Small intestine (tissue), 7 donors: ENCODE measurements at regions not wholly inside any gene's neighbourhood (a gene's known extent, or its start where the extent isn't known, plus 50 kb on each side); places are given as distances from the start of the nearest gene placed in this dataset.

Experiments used
- DNase-seq, 2 donors: peaks; one replicate each; pipeline versions ENCODE4 v3.0.0 to v3.0.0-alpha.2; 2013
- FAIRE-seq: peaks from 2 replicates; lab custom pipeline; 2012; peaks lifted over from hg19 to GRCh38; lab: Jason Lieb, UNC
- H3K27ac ChIP-seq, 3 donors: one replicate each; pipeline ENCODE4 v1.5.1; 2013; ENCODE audit warnings: low read length in 2 of 3, mild to moderate bottlenecking in 2 of 3, control low read depth in 1 of 3, inconsistent platforms in 1 of 3, low read depth in 1 of 3, moderate library complexity in 1 of 3
- H3K27me3 ChIP-seq, 3 donors: one replicate each; pipeline ENCODE4 v1.6.1; 2013; ENCODE audit warnings: low read length in 3 of 3, inconsistent platforms in 1 of 3; ENCODE audit not compliant: control insufficient read depth in 3 of 3, insufficient read depth in 3 of 3
- H3K36me3 ChIP-seq, 3 donors: one replicate each; pipeline ENCODE4 v1.6.1; 2013; ENCODE audit warnings: low read length in 3 of 3, inconsistent platforms in 1 of 3, low read depth in 1 of 3, mild to moderate bottlenecking in 1 of 3, moderate library complexity in 1 of 3; ENCODE audit not compliant: control insufficient read depth in 3 of 3, insufficient read depth in 2 of 3
- H3K4me1 ChIP-seq, 3 donors: one replicate each; pipeline ENCODE4 v1.6.1; 2013; ENCODE audit warnings: low read length in 2 of 3, inconsistent platforms in 1 of 3, low read depth in 1 of 3, mild to moderate bottlenecking in 1 of 3, moderate library complexity in 1 of 3; ENCODE audit not compliant: control insufficient read depth in 3 of 3, insufficient read depth in 2 of 3
- H3K4me3 ChIP-seq, 3 donors: one replicate each; pipeline ENCODE4 v1.5.1; 2013; ENCODE audit warnings: low read length in 3 of 3, control low read depth in 1 of 3, inconsistent platforms in 1 of 3, low read depth in 1 of 3, mild to moderate bottlenecking in 1 of 3, moderate library complexity in 1 of 3
- H3K9me3 ChIP-seq, 2 donors: one replicate each; pipeline ENCODE4 v1.6.1; 2013; ENCODE audit warnings: low read depth in 1 of 2, low read length in 1 of 2; ENCODE audit not compliant: control insufficient read depth in 2 of 2, insufficient read depth in 1 of 2
- WGBS, 3 donors: extraction: QIAGEN DNeasy Blood & Tissue Kit; methylation state at CpG; one replicate each; pipeline ENCODE4 v1.1.7; 2013; 5-methylcytosine and 5-hydroxymethylcytosine counted together
- donor health status: healthy with polysubstance abuse.
- donor health status: control.
- donor health status: control.
- donor health status: Bipolar disorder and iron deficiency.
- donor health status: healthy.

DNA sequence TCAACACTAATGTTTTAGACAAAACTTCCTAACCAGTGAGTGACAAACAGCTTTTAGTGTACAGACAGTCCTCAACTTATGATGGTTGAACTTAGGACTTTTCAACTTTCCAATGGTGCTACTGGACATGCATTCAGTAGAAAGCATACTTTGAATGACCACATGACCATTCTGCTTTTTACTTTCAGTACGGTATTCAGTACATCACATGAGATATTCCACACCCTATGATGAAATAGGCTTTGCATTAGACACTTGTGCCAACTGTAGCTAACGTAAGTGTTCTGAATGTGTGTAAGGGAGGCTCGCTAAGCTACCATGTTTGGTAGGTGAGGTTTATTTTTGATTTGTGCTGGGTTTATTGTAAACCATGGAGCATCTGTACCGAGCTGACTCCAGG lies 113.7 kb downstream of the WNT7A start:
- H3K4me3 ChIP-seq: no peak overlapping the region
- H3K27ac ChIP-seq: no peak overlapping the region
- H3K27me3 ChIP-seq: peaks cover 0 to 2% (median 0%) of the 10 kb centered on the region in 3 donors
- WGBS, 3 donors: 63 to 77% (median 63%) methylated on average over 4 of the region's 4 CpGs
- peaks cover 0 to 2% of the 10 kb centered on the region in 2 donors for H3K9me3 ChIP-seq
- FAIRE-seq (no peak), DNase-seq (peak in 1 of 2 donors; percentile 4)
- H3K4me1 ChIP-seq: peaks cover 0 to 11% (median 0%) of the 10 kb centered on the region in 3 donors
- no peaks in the 10 kb centered on the region for H3K36me3 ChIP-seq

DNA sequence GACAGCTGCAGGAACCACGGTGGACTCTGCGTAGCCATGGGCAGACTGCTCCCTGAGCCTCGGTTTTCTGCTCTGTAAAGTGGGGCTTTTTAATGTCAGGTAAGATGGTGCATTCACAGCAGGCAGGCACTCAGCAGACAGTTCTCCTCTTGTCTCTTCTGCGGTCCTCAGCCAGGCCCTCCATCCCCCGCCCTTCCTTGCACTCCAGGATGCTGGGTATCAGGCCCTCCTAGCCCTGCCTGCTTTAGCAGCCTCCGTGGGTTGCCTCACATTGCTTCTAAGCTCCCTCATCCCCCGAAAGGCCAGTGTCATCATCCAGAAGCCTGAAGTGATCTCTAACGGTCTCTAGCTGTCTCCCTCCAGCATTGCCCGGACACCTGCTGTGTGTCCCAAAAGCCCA lies 115.7 kb downstream of the WNT7A start:
- no peaks in the 10 kb centered on the region for H3K36me3 ChIP-seq
- 66 to 75% (median 71%) methylated on average over 9 of the region's 9 CpGs for WGBS, 3 donors
- H3K27ac ChIP-seq: no peak overlapping the region
- H3K4me1 ChIP-seq: no peaks in the 10 kb centered on the region
- peaks cover 0 to 2% (median 0%) of the 10 kb centered on the region in 3 donors for H3K27me3 ChIP-seq
- peaks cover 0 to 2% of the 10 kb centered on the region in 2 donors for H3K9me3 ChIP-seq
- no peak overlapping the region for H3K4me3 ChIP-seq
- no peak for DNase-seq
- no peak for FAIRE-seq

DNA sequence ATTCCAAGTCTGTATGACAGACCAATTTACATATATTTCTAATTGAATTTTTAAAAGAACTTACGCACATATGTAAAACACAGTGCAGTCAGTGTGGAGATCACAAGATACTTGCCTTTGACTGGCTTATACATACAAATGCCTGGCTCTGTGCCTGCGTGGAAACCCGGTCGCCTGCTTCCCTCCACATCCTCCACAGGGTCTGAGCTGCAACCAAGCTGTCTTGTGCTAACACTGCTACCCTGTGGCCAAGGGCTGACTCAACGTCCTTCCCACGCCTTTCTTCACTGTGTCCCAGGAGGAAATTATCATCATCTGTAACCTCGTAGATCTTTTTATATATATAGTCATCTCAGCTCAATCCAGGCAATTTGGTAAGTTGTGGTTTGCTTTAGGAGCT lies 117.0 kb downstream of the WNT7A start:
- Histone ChIP-seq H3K4me3 (no peak overlapping the region), H3K36me3 (no peaks in the 10 kb centered on the region), H3K27me3 (peaks cover 0 to 2% (median 0%) of the 10 kb centered on the region in 3 donors), H3K4me1 (no peaks in the 10 kb centered on the region), H3K27ac (no peak overlapping the region), H3K9me3 (peaks cover 0 to 2% of the 10 kb centered on the region in 2 donors)
- 74 to 77% (median 74%) methylated on average over 7 of the region's 7 CpGs for WGBS, 3 donors
- no peak for FAIRE-seq
- DNase-seq: no peak

DNA sequence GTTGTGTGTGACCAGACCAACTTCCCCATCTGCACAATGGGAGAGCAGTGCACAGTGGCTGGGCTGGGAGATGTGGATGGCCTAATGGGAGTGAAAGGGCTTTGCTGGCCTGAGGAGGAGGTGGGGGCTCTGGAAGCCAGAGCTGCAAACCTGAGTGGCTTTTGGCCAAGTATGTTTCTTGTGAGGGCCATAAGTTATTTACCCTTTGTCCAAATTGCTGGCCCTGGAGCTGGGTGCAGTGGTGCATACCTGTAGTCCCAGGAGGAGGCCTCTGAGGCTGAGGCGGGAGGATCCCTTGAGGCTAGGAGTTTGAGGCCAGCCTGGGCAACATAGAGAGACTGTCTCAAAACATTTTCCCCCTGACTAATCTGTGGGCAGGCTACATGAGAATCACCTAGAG lies 129.1 kb downstream of the WNT7A start:
- FAIRE-seq (no peak), DNase-seq (no peak)
- no peaks in the 10 kb centered on the region for H3K9me3 ChIP-seq
- H3K4me3 ChIP-seq: no peak overlapping the region
- WGBS, 3 donors: 82 to 89% (median 89%) methylated on average over 1 of the region's 1 CpG
- H3K27me3 ChIP-seq: peaks cover 0 to 5% (median 0%) of the 10 kb centered on the region in 3 donors
- H3K36me3 ChIP-seq: no peaks in the 10 kb centered on the region
- H3K27ac ChIP-seq: no peak overlapping the region
- H3K4me1 ChIP-seq: no peaks in the 10 kb centered on the region

DNA sequence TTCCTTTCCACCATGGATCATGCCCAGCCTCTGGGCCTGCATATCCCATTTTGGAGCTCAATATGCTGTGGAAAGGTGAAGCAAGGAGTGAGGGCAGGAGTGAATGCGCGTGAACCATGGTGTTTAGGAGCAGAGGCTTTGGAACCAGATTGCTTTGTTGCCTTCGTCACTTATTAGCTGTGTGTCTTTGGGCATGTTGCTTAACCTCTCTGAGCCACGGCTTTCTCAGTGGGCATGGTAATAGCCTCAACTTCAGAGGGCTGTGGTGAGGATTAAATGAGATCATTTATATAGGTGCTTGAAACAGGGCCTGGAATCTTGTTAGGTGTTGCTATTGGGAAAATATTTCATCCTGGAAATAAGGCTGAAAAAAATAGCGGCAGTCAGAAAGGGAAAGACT lies 129.7 kb downstream of the WNT7A start:
- Histone ChIP-seq H3K9me3 (no peaks in the 10 kb centered on the region), H3K27ac (no peak overlapping the region), H3K27me3 (peaks cover 0 to 5% (median 0%) of the 10 kb centered on the region in 3 donors), H3K36me3 (no peaks in the 10 kb centered on the region), H3K4me1 (no peaks in the 10 kb centered on the region), H3K4me3 (no peak overlapping the region)
- DNase-seq (no peak), FAIRE-seq (no peak)
- 91 to 94% (median 92%) methylated on average over 5 of the region's 5 CpGs for WGBS, 3 donors

DNA sequence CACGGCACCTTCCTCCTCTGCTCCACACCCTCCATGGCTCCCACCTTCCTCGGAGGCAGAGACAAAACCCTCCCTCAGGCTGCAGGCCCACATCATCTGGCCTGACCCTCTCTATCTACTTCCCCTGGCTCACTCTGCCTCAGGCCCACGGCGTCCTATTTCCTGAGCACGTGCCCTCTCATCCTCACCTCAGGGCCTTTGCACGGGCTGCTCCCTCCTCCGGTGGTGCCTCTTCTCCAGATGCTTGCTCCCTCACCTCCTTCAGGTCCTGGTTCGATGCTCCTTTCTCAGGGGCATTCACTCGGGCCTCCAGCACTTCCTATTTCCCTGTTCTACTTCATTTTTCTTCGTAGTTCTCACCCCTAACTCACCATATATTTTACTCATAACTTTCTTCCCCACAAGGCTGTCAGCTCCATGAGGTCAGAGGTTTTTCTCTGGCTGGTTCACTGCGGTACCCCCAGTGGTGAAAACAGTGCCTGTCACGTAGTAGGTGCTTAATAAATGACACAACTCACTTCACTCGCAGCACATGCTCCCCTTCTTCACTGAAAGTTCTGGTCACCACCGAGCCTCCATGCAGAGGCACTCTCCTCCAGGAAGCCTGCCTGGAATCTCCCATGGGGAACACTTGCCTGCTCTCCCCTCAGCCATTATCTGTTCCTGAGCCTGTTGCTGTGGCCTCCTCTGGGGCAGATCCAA lies 130.7 kb downstream of the WNT7A start:
- WGBS, 3 donors: 83 to 86% (median 84%) methylated on average over 14 of the region's 14 CpGs
- Histone ChIP-seq H3K36me3 (no peaks in the 10 kb centered on the region), H3K4me1 (no peaks in the 10 kb centered on the region), H3K4me3 (no peak overlapping the region), H3K27ac (no peak overlapping the region), H3K9me3 (peaks cover 0 to 5% of the 10 kb centered on the region in 2 donors), H3K27me3 (peaks cover 0 to 5% (median 0%) of the 10 kb centered on the region in 3 donors)
- FAIRE-seq (no peak), DNase-seq (no peak)

DNA sequence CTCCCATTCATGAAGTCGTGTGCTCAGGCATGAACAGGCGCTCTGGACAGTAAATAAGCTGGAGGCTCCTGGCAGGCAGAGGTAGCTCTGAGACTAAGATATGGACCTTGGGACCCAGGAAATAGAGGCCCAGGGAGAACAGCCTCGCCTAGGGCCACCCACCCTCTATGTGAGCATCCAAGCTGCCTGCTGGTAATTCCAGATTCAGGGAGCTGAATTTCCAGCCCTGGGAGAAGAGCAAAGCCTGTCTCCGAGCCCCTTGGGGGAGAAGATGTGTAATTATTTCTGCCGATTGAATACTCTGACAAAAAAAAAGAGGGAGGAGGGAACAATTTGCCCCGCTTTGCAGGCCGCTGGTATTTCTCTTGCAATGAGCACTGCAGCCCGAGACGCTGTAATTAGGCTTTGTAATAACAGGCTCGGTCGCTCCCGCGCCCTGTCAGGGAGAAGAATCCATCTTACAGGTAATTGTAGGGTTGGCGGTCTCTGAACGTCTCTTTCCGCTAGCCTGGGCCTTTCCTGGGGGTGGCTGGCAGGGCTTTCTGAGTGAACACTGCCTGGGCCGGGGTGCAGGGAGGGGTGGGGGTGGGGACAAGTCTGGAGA lies 131.5 kb downstream of the WNT7A start:
- FAIRE-seq: no peak
- 65 to 72% (median 66%) methylated on average over 17 of the region's 17 CpGs for WGBS, 3 donors

DNA sequence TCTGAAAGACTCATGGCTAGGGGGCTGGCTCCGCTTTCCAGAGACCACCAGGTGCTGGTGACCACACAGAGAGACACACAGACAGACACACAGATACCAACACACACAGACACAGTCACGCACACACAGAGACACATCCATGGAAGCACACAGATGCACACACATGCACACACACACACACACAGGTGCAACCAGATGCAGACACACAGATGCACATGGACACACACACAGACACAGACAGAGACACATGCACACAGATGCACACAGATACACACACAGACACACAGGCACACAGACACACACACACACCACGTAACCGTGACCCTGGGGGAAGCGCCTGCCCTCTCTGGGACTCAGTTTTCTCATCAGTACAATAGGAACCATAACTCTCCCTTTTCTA lies 132.2 kb downstream of the WNT7A start:
- no peaks in the 10 kb centered on the region for H3K4me1 ChIP-seq
- no peak for FAIRE-seq
- 82 to 93% (median 86%) methylated on average over 5 of the region's 5 CpGs for WGBS, 3 donors

More for the DNA sequence above, 131.5 kb downstream of the WNT7A start:
- Histone ChIP-seq H3K4me1 (no peaks in the 10 kb centered on the region), H3K36me3 (no peaks in the 10 kb centered on the region), H3K9me3 (peaks cover 0 to 7% of the 10 kb centered on the region in 2 donors), H3K27ac (no peak overlapping the region), H3K4me3 (no peak overlapping the region), H3K27me3 (peaks cover 0 to 5% (median 0%) of the 10 kb centered on the region in 3 donors)
- DNase-seq: no peak

More for the DNA sequence above, 132.2 kb downstream of the WNT7A start:
- no peak for DNase-seq
- Histone ChIP-seq H3K36me3 (no peaks in the 10 kb centered on the region), H3K9me3 (peaks cover 0 to 10% of the 10 kb centered on the region in 2 donors), H3K27ac (no peak overlapping the region), H3K4me3 (no peak overlapping the region), H3K27me3 (peaks cover 0 to 5% (median 0%) of the 10 kb centered on the region in 3 donors)
